Ectodermal cell (in vitro differentiated cells): ENCODE measurements at regions not wholly inside any gene's neighbourhood (a gene's known extent, or its start where the extent isn't known, plus 50 kb on each side); places are given as distances from the start of the nearest gene placed in this dataset.
"Not testable (repeated sequence)": the region's sequence is repeated elsewhere in the genome, so short reads cannot be mapped to it uniquely, and the experiment has no call there.

Experiments used
- H3K27ac ChIP-seq: 2 replicates; pipeline ENCODE4 v1.7.0; 2013; ENCODE audit warnings: mild to moderate bottlenecking, low read depth, low read length; ENCODE audit not compliant: insufficient read depth, poor library complexity, severe bottlenecking
- H3K27me3 ChIP-seq: 2 replicates; pipeline ENCODE4 v1.7.0; 2013; ENCODE audit warnings: mild to moderate bottlenecking, low read length; ENCODE audit not compliant: insufficient read depth, control insufficient read depth, poor library complexity, severe bottlenecking
- H3K36me3 ChIP-seq: one replicate; pipeline ENCODE4 v1.7.0; 2013; ENCODE audit warnings: low read length; ENCODE audit not compliant: control insufficient read depth, insufficient read depth
- H3K4me1 ChIP-seq: one replicate; pipeline ENCODE4 v1.7.0; 2013; ENCODE audit warnings: low read length; ENCODE audit not compliant: control insufficient read depth, insufficient read depth
- H3K4me3 ChIP-seq: 2 replicates; pipeline ENCODE4 v1.7.0; 2013; ENCODE audit warnings: low read depth, low read length, control low read depth; ENCODE audit not compliant: insufficient read depth
- H3K9me3 ChIP-seq: 2 replicates; pipeline ENCODE4 v1.7.0; 2013; ENCODE audit warnings: mild to moderate bottlenecking, low read length, moderate library complexity; ENCODE audit not compliant: control insufficient read depth
- WGBS, 2 experiments: methylation state at CpG; one replicate each; pipeline ENCODE4 v1.1.7; 2013; ENCODE audit warnings: missing lambda C conversion rate in 2 of 2; 5-methylcytosine and 5-hydroxymethylcytosine counted together

- 89 to 92% methylated on average over 13 of the region's 13 CpGs for WGBS, 2 experiments
- H3K9me3 ChIP-seq, result not testable (repeated sequence)
These were observed 183.8 kb downstream of the LAT start for GRCh38 chr16:29168515-29169259.

GRCh38 chr16:29164442-29165089, 179.7 kb downstream of the LAT start:
- H3K4me1 ChIP-seq, H3K4me3 ChIP-seq, H3K36me3 ChIP-seq, H3K27me3 ChIP-seq, H3K9me3 ChIP-seq, H3K27ac ChIP-seq: not testable (repeated sequence)
- WGBS, 2 experiments, result 95 to 96% methylated on average over 7 of the region's 8 CpGs

More at GRCh38 chr16:29168515-29169259, 183.8 kb downstream of the LAT start:
- not testable (repeated sequence) for H3K4me3 ChIP-seq, H3K27me3 ChIP-seq, H3K36me3 ChIP-seq, H3K27ac ChIP-seq, H3K4me1 ChIP-seq

GRCh38 chr16:29160171-29160570, 175.3 kb downstream of the LAT start:
- H3K4me1 ChIP-seq, result peaks cover 12% of the 10 kb centered on the region
- H3K36me3 ChIP-seq, H3K9me3 ChIP-seq, H3K27ac ChIP-seq, H3K27me3 ChIP-seq, H3K4me3 ChIP-seq: not testable (repeated sequence)
- 96 to 97% methylated on average over 25 of the region's 25 CpGs for WGBS, 2 experiments

- H3K4me1 ChIP-seq, result peaks cover 12% of the 10 kb centered on the region
- H3K36me3 ChIP-seq, H3K9me3 ChIP-seq, H3K4me3 ChIP-seq, H3K27me3 ChIP-seq, H3K27ac ChIP-seq: not testable (repeated sequence)
- WGBS, 2 experiments, result 94 to 96% methylated on average over 8 of the region's 11 CpGs
These were observed 174.8 kb downstream of the LAT start for GRCh38 chr16:29159603-29160002.

- Histone ChIP-seq H3K27me3 (no peaks in the 10 kb centered on the region), H3K4me3 (no peak overlapping the region), H3K9me3 (no peaks in the 10 kb centered on the region), H3K27ac (no peak overlapping the region), H3K36me3 (no peaks in the 10 kb centered on the region), H3K4me1 (peaks cover 12% of the 10 kb centered on the region)
- 96% methylated on average over 29 of the region's 29 CpGs for WGBS, 2 experiments
These were observed 173.9 kb downstream of the LAT start for GRCh38 chr16:29158785-29159184.

- H3K36me3 ChIP-seq, H3K27ac ChIP-seq, H3K27me3 ChIP-seq, H3K4me3 ChIP-seq, H3K9me3 ChIP-seq: not testable (repeated sequence)
- WGBS, 2 experiments, result 93 to 94% methylated on average over 37 of the region's 37 CpGs
- H3K4me1 ChIP-seq, result peaks cover 12% of the 10 kb centered on the region
These were observed 173.4 kb downstream of the LAT start for GRCh38 chr16:29158031-29158784.

- not testable (repeated sequence) for H3K4me3 ChIP-seq, H3K36me3 ChIP-seq, H3K9me3 ChIP-seq, H3K27me3 ChIP-seq
- H3K27ac ChIP-seq, result peak overlapping the region; percentile 11
- WGBS, 2 experiments, result 56 to 59% methylated on average over 21 to 22 of the region's 22 CpGs
- peaks cover 12% of the 10 kb centered on the region for H3K4me1 ChIP-seq
These were observed 172.4 kb downstream of the LAT start for GRCh38 chr16:29157051-29157923.

- 61 to 72% methylated on average over 11 of the region's 11 CpGs for WGBS, 2 experiments
- no peaks in the 10 kb centered on the region for H3K36me3 ChIP-seq
- H3K27me3 ChIP-seq, result no peaks in the 10 kb centered on the region
- H3K27ac ChIP-seq, result no peak overlapping the region
- peaks cover 12% of the 10 kb centered on the region for H3K4me1 ChIP-seq
- H3K4me3 ChIP-seq, result no peak overlapping the region
- H3K9me3 ChIP-seq, result no peaks in the 10 kb centered on the region
These were observed 171.7 kb downstream of the LAT start for GRCh38 chr16:29156511-29156910.

GRCh38 chr16:29155866-29156200, 171.0 kb downstream of the LAT start:
- not testable (repeated sequence) for H3K9me3 ChIP-seq, H3K27me3 ChIP-seq, H3K4me3 ChIP-seq, H3K27ac ChIP-seq, H3K36me3 ChIP-seq
- peaks cover 12% of the 10 kb centered on the region for H3K4me1 ChIP-seq
- WGBS, 2 experiments, result 93 to 96% methylated on average over 17 of the region's 17 CpGs
